Gastroesophageal sphincter (tissue), 3 donors: ENCODE measurements at regions not wholly inside any gene's neighbourhood (a gene's known extent, or its start where the extent isn't known, plus 50 kb on each side); places are given as distances from the start of the nearest gene placed in this dataset.

Source experiments
- EP300 ChIP-seq: sonication (generic); formaldehyde crosslinking; IDR thresholded peaks from one replicate; pipeline ENCODE4 v1.6.1; 2017; ENCODE audit warnings: antibody characterized with exemption, mild to moderate bottlenecking
- POLR2A ChIP-seq, 2 donors: fragments of 450-650 bp; IDR thresholded peaks; one replicate each; pipeline ENCODE4 v1.6.1; 2017; ENCODE audit warnings: antibody characterized with exemption in 2 of 2, mild to moderate bottlenecking in 2 of 2, moderate library complexity in 1 of 2
- TF ChIP-seq, protein P1 (sequence below), 4 experiments: fragments of 200-600 bp in 2 of 4; fragments of 450-650 bp in 2 of 4; sonication (generic) in 1 of 4; IDR thresholded peaks; one replicate each; pipeline ENCODE4 v1.5.1; 2017 to 2019; ENCODE audit warnings: antibody characterized with exemption in 4 of 4, mild to moderate bottlenecking in 2 of 4, moderate library complexity in 2 of 4

DNA sequence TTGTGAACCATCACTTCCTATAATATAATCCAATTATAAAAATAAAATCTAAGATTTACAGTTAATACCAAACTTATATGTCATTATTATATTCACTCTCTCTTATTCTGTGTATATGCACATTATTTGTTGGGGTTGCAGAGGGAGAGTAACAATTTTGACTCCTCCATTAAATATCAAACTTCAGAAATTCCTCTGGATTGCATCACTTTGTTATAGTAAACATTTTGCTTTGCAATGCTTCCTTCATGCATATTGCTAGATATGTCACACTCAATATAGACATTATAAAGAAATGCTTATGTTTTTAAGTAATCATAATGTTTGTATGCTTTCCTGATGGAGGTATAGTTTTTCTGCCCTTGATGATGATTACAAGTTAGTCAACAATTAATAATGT lies 999.0 kb upstream of the ADGRL2 start:
- TF ChIP-seq POLR2A (IDR thresholded peaks at IDR 0.05) (no peak), EP300 (no peak)
- TF ChIP-seq, protein P1, sequence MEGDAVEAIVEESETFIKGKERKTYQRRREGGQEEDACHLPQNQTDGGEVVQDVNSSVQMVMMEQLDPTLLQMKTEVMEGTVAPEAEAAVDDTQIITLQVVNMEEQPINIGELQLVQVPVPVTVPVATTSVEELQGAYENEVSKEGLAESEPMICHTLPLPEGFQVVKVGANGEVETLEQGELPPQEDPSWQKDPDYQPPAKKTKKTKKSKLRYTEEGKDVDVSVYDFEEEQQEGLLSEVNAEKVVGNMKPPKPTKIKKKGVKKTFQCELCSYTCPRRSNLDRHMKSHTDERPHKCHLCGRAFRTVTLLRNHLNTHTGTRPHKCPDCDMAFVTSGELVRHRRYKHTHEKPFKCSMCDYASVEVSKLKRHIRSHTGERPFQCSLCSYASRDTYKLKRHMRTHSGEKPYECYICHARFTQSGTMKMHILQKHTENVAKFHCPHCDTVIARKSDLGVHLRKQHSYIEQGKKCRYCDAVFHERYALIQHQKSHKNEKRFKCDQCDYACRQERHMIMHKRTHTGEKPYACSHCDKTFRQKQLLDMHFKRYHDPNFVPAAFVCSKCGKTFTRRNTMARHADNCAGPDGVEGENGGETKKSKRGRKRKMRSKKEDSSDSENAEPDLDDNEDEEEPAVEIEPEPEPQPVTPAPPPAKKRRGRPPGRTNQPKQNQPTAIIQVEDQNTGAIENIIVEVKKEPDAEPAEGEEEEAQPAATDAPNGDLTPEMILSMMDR (IDR thresholded peaks at IDR 0.05) = no peak
